Activated B cell treated with CpG ODN at 0.5 μM for 24 hours (primary cell): ENCODE measurements at regions not wholly inside any gene's neighbourhood (a gene's known extent, or its start where the extent isn't known, plus 50 kb on each side); places are given as distances from the start of the nearest gene placed in this dataset.

Experiments used
- ATAC-seq: fragments of 200-7000 bp; cut with Tn5 transposase; one replicate; pipeline ENCODE4 v1.10.0; 2021; ENCODE audit warnings: low read depth, mild to moderate bottlenecking, moderate library complexity
- CTCF ChIA-PET: fragments of 350-600 bp; sonication (Branson Sonifier 250); formaldehyde crosslinking; loops from one replicate; lab custom pipeline; 2021; ENCODE audit warnings: antibody characterized with exemption; lab: Charles Lee
- POLR2A ChIA-PET: fragments of 350-600 bp; sonication (Branson Sonifier 250); formaldehyde crosslinking; loops from one replicate; lab custom pipeline; 2021; ENCODE audit warnings: antibody characterized with exemption; lab: Charles Lee
- DNase-seq: peaks from one replicate; pipeline ENCODE4 v3.0.0; 2022
- H3K27ac Mint-ChIP-seq: one replicate; pipeline ENCODE4 v1.8.0; 2020; ENCODE audit warnings: mixed read lengths
- H3K27me3 Mint-ChIP-seq: one replicate; pipeline ENCODE4 v1.8.0; 2021; ENCODE audit warnings: mixed read lengths
- H3K36me3 Mint-ChIP-seq: one replicate; pipeline ENCODE4 v1.8.0; 2021; ENCODE audit warnings: low read depth, mixed read lengths
- H3K4me1 Mint-ChIP-seq: one replicate; pipeline ENCODE4 v1.8.0; 2021; ENCODE audit warnings: mixed read lengths
- H3K4me3 Mint-ChIP-seq: one replicate; pipeline ENCODE4 v1.8.0; 2020; ENCODE audit warnings: mild to moderate bottlenecking, mixed read lengths
- H3K9me3 Mint-ChIP-seq: one replicate; pipeline ENCODE4 v1.8.0; 2020; ENCODE audit warnings: mixed read lengths
- CTCF ChIP-seq: fragments of 200-600 bp; IDR thresholded peaks from one replicate; pipeline ENCODE4 v1.8.0; 2022; ENCODE audit warnings: antibody characterized with exemption, mild to moderate bottlenecking
- intact Hi-C: fragments of 100-400 bp; cut with micrococcal nuclease; formaldehyde crosslinking; loops from one replicate; pipeline ENCODE4 v1.15.1; 2024

GRCh38 chr5:71912021-71912420 lies 192.9 kb downstream of the CARTPT start:
- no peak for ATAC-seq
- intact Hi-C loops = no loop called here
- DNase-seq = no peak
- no peak for TF ChIP-seq CTCF
- H3K4me1 Mint-ChIP-seq = no peaks in the 10 kb centered on the region
- peaks cover 7% of the 10 kb centered on the region for H3K27me3 Mint-ChIP-seq
- ChIA-PET POLR2A (no interaction called here), CTCF (no interaction called here)
- no peaks in the 10 kb centered on the region for H3K36me3 Mint-ChIP-seq
- H3K9me3 Mint-ChIP-seq = peaks cover 7% of the 10 kb centered on the region
- no peak overlapping the region for H3K27ac Mint-ChIP-seq
- no peak overlapping the region for H3K4me3 Mint-ChIP-seq

- POLR2A ChIA-PET = no interaction called here
- H3K27ac Mint-ChIP-seq = no peak overlapping the region
- peaks cover 15% of the 10 kb centered on the region for H3K9me3 Mint-ChIP-seq
- ATAC-seq = no peak
- no peak for TF ChIP-seq CTCF
- intact Hi-C loops = no loop called here
- H3K4me1 Mint-ChIP-seq = no peaks in the 10 kb centered on the region
- H3K27me3 Mint-ChIP-seq = peaks cover 9% of the 10 kb centered on the region
- no peak for DNase-seq
- H3K4me3 Mint-ChIP-seq = no peak overlapping the region
- H3K36me3 Mint-ChIP-seq = no peaks in the 10 kb centered on the region
- CTCF ChIA-PET = no interaction called here
These were observed 193.0 kb upstream of the MAP1B start for GRCh38 chr5:71914281-71914680.

- Mint-ChIP-seq H3K4me3 (no peak overlapping the region), H3K27ac (no peak overlapping the region), H3K27me3 (peaks cover 9% of the 10 kb centered on the region), H3K9me3 (peaks cover 9% of the 10 kb centered on the region), H3K4me1 (no peaks in the 10 kb centered on the region), H3K36me3 (no peaks in the 10 kb centered on the region)
- CTCF ChIA-PET = no interaction called here
- POLR2A ChIA-PET = no interaction called here
- ATAC-seq = no peak
- no peak for DNase-seq
- no peak for TF ChIP-seq CTCF
- intact Hi-C loops = no loop called here
These were observed 184.6 kb upstream of the MAP1B start for GRCh38 chr5:71922584-71923106.

- DNase-seq (no peak), ATAC-seq (no peak)
- Mint-ChIP-seq H3K4me1 (no peaks in the 10 kb centered on the region), H3K36me3 (no peaks in the 10 kb centered on the region), H3K9me3 (peaks cover 8% of the 10 kb centered on the region), H3K27ac (no peak overlapping the region), H3K4me3 (no peak overlapping the region), H3K27me3 (peaks cover 7% of the 10 kb centered on the region)
- ChIA-PET POLR2A (no interaction called here), CTCF (no interaction called here)
- intact Hi-C loops = no loop called here
- TF ChIP-seq CTCF = no peak
These were observed 183.5 kb upstream of the MAP1B start for GRCh38 chr5:71923755-71924154.

GRCh38 chr5:71924325-71924724 lies 182.9 kb upstream of the MAP1B start:
- H3K27me3 Mint-ChIP-seq = peaks cover 7% of the 10 kb centered on the region
- ATAC-seq (no peak), DNase-seq (no peak)
- H3K36me3 Mint-ChIP-seq = no peaks in the 10 kb centered on the region
- intact Hi-C loops = no loop called here
- ChIA-PET CTCF (interaction anchor here (0.7 kb wide), 1 partner anchor 20 kb away, joined by 3 read pairs; no protein-coding TSS in a partner anchor), POLR2A (no interaction called here)
- TF ChIP-seq CTCF = no peak
- no peaks in the 10 kb centered on the region for H3K4me1 Mint-ChIP-seq
- H3K4me3 Mint-ChIP-seq = no peak overlapping the region
- H3K27ac Mint-ChIP-seq = no peak overlapping the region
- H3K9me3 Mint-ChIP-seq = peaks cover 8% of the 10 kb centered on the region
